NCI-H1048 (cell line): ENCODE measurements at regions not wholly inside any gene's neighbourhood (a gene's known extent, or its start where the extent isn't known, plus 50 kb on each side); places are given as distances from the start of the nearest gene placed in this dataset.

Experiments
- DNase-seq: peaks from one replicate; lab custom pipeline; 2025; lab: John Stamatoyannopoulos, UW

DNA sequence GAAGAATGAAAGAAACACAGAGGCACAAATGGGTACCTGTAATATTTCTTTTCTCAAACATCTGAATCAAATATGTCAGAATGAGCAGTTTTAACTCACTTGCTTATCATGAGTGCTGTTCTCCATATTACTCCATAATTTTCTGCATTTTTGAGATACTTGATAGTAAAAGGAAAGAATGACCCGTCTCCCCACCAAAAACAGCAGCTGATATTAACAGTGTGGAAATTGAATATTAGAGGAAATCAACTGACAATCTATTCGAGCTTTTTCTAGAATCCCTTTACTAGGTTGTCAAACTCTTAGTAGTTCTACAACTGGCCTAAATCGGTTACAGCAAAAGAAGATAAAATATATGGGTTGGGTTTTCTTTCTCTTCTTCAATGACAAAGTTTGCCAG is 49.9 kb upstream of the HELT start:
- DNase-seq, result no peak
